Cardiac muscle cell (in vitro differentiated cells and primary cell): ENCODE measurements at regions not wholly inside any gene's neighbourhood (a gene's known extent, or its start where the extent isn't known, plus 50 kb on each side); places are given as distances from the start of the nearest gene placed in this dataset.
A peak's percentile ranks its signal among the peaks of the same experiment; 100 is the strongest.

ENCODE experiments used
- DNase-seq, 2 donors: peaks; one replicate each; pipeline versions ENCODE4 v3.0.0 to v3.0.0-alpha.2; 2010 to 2017; ENCODE audit warnings: low read depth in 1 of 2, low spot score in 1 of 2
- H3K27ac ChIP-seq: fragments of 200-600 bp; sonication (generic); 2 replicates; pipeline ENCODE4 v1.5.1; 2016
- H3K27me3 ChIP-seq: fragments of 200-600 bp; sonication (generic); 2 replicates; pipeline ENCODE4 v1.6.0; 2016; ENCODE audit warnings: control low read depth
- H3K36me3 ChIP-seq: fragments of 200-600 bp; sonication (generic); 2 replicates; pipeline ENCODE4 v1.5.1; 2016; ENCODE audit warnings: control low read depth
- H3K4me1 ChIP-seq: fragments of 200-600 bp; sonication (generic); 2 replicates; pipeline ENCODE4 v1.8.1; 2017; ENCODE audit warnings: low read depth, mild to moderate bottlenecking, mixed run types
- H3K4me3 ChIP-seq: fragments of 200-600 bp; sonication (generic); 2 replicates; pipeline ENCODE4 v1.5.1; 2016; ENCODE audit warnings: mild to moderate bottlenecking
- H3K9me3 ChIP-seq: fragments of 200-600 bp; sonication (generic); 2 replicates; pipeline ENCODE4 v1.5.1; 2017; ENCODE audit warnings: low read depth, mild to moderate bottlenecking, control low read depth
- CTCF ChIP-seq: IDR thresholded peaks from 2 replicates; pipeline ENCODE4 v1.5.1; 2012; ENCODE audit warnings: low read depth, mild to moderate bottlenecking, low read length

- Histone ChIP-seq H3K27ac (no peak overlapping the region), H3K4me1 (peaks cover 4% of the 10 kb centered on the region), H3K4me3 (no peak overlapping the region), H3K36me3 (no peaks in the 10 kb centered on the region), H3K27me3 (no peaks in the 10 kb centered on the region), H3K9me3 (no peaks in the 10 kb centered on the region)
- no peak for TF ChIP-seq CTCF
- no peak for DNase-seq
Observed at GRCh38 chr3:194745422-194746184, 59.9 kb downstream of the FAM43A start.

- H3K27me3 ChIP-seq: no peaks in the 10 kb centered on the region
- H3K4me1 ChIP-seq: no peaks in the 10 kb centered on the region
- no peak overlapping the region for H3K27ac ChIP-seq
- no peak for TF ChIP-seq CTCF
- no peak for DNase-seq
- no peaks in the 10 kb centered on the region for H3K9me3 ChIP-seq
- H3K36me3 ChIP-seq: no peaks in the 10 kb centered on the region
- no peak overlapping the region for H3K4me3 ChIP-seq
Observed at GRCh38 chr3:194748225-194748624, 62.5 kb downstream of the FAM43A start.

- no peak for TF ChIP-seq CTCF
- H3K4me1 ChIP-seq: no peaks in the 10 kb centered on the region
- no peaks in the 10 kb centered on the region for H3K27me3 ChIP-seq
- peak in 1 of 2 donors; percentile 41 for DNase-seq
- H3K36me3 ChIP-seq: no peaks in the 10 kb centered on the region
- H3K9me3 ChIP-seq: no peaks in the 10 kb centered on the region
- H3K27ac ChIP-seq: no peak overlapping the region
- H3K4me3 ChIP-seq: no peak overlapping the region
Observed at GRCh38 chr3:194749631-194750490, 64.2 kb downstream of the FAM43A start.

GRCh38 chr3:194750491-194750828 lies 64.8 kb downstream of the FAM43A start:
- DNase-seq: no peak
- H3K27me3 ChIP-seq: no peaks in the 10 kb centered on the region
- H3K9me3 ChIP-seq: no peaks in the 10 kb centered on the region
- no peak overlapping the region for H3K4me3 ChIP-seq
- H3K27ac ChIP-seq: no peak overlapping the region
- TF ChIP-seq CTCF: no peak
- no peaks in the 10 kb centered on the region for H3K36me3 ChIP-seq
- no peaks in the 10 kb centered on the region for H3K4me1 ChIP-seq

GRCh38 chr3:194755671-194756459 lies 70.2 kb downstream of the FAM43A start:
- H3K4me1 ChIP-seq: no peaks in the 10 kb centered on the region
- TF ChIP-seq CTCF: no peak
- no peaks in the 10 kb centered on the region for H3K27me3 ChIP-seq
- H3K9me3 ChIP-seq: no peaks in the 10 kb centered on the region
- no peaks in the 10 kb centered on the region for H3K36me3 ChIP-seq
- H3K27ac ChIP-seq: no peak overlapping the region
- DNase-seq: no peak
- H3K4me3 ChIP-seq: no peak overlapping the region
